BLaER1 (cell line): ENCODE measurements at regions not wholly inside any gene's neighbourhood (a gene's known extent, or its start where the extent isn't known, plus 50 kb on each side); places are given as distances from the start of the nearest gene placed in this dataset.
"Not testable (repeated sequence)": the region's sequence is repeated elsewhere in the genome, so short reads cannot be mapped to it uniquely, and the experiment has no call there.

Source experiments
- H3K27ac ChIP-seq: shearing (Covaris generic); formaldehyde crosslinking; 2 replicates; pipeline ENCODE4 v1.8.1; 2022
- H3K27me3 ChIP-seq: shearing (Covaris generic); formaldehyde crosslinking; 2 replicates; pipeline ENCODE4 v1.8.1; 2022
- H3K36me3 ChIP-seq: shearing (Covaris generic); formaldehyde crosslinking; 2 replicates; pipeline ENCODE4 v1.8.1; 2022
- H3K4me1 ChIP-seq: shearing (Covaris generic); formaldehyde crosslinking; 2 replicates; pipeline ENCODE4 v1.8.1; 2022
- H3K4me2 ChIP-seq: shearing (Covaris generic); formaldehyde crosslinking; 2 replicates; pipeline ENCODE4 v1.8.1; 2022
- H3K4me3 ChIP-seq: shearing (Covaris generic); formaldehyde crosslinking; 2 replicates; pipeline ENCODE4 v1.8.1; 2022
- H3K9ac ChIP-seq: shearing (Covaris generic); formaldehyde crosslinking; 2 replicates; pipeline ENCODE4 v1.8.1; 2022
- H3K9me3 ChIP-seq: shearing (Covaris generic); formaldehyde crosslinking; 2 replicates; pipeline ENCODE4 v1.8.1; 2022
- H4K20me1 ChIP-seq: shearing (Covaris generic); formaldehyde crosslinking; 2 replicates; pipeline ENCODE4 v1.8.1; 2022
- Cebpa-rat ChIP-seq: shearing (Covaris generic); IDR thresholded peaks from 2 replicates; pipeline ENCODE4 v1.8.1; 2022

- Histone ChIP-seq H3K4me2 (no peak overlapping the region), H3K4me1 (no peaks in the 10 kb centered on the region), H3K9me3 (no peaks in the 10 kb centered on the region), H4K20me1 (no peaks in the 10 kb centered on the region), H3K27me3 (no peaks in the 10 kb centered on the region), H3K9ac (no peak overlapping the region), H3K36me3 (no peaks in the 10 kb centered on the region), H3K27ac (no peak overlapping the region), H3K4me3 (no peak overlapping the region)
- TF ChIP-seq Cebpa-rat: no peak
These were observed 108.6 kb downstream of the ZMAT1 start for GRCh38 chrX:101823236-101823635.

- not testable (repeated sequence) for H4K20me1 ChIP-seq
These were observed 114.1 kb downstream of the ZMAT1 start for GRCh38 chrX:101817739-101818138.

GRCh38 chrX:101813200-101813599 lies 118.6 kb downstream of the ZMAT1 start:
- Histone ChIP-seq H3K4me3 (no peak overlapping the region), H3K27ac (no peak overlapping the region)
- no peak for TF ChIP-seq Cebpa-rat

More at GRCh38 chrX:101817739-101818138, 114.1 kb downstream of the ZMAT1 start:
- not testable (repeated sequence) for H3K4me1 ChIP-seq, H3K27me3 ChIP-seq, H3K4me2 ChIP-seq, H3K9ac ChIP-seq, H3K27ac ChIP-seq, H3K36me3 ChIP-seq, H3K4me3 ChIP-seq
- H3K9me3 ChIP-seq: peaks cover 22% of the 10 kb centered on the region

GRCh38 chrX:101803451-101803850 lies 128.4 kb downstream of the ZMAT1 start:
- no peak overlapping the region for H3K9ac ChIP-seq
- no peaks in the 10 kb centered on the region for H3K9me3 ChIP-seq
- no peak overlapping the region for H3K4me3 ChIP-seq
- no peak overlapping the region for H3K27ac ChIP-seq
- no peak for TF ChIP-seq Cebpa-rat
- H3K36me3 ChIP-seq: no peaks in the 10 kb centered on the region
- H3K4me1 ChIP-seq: no peaks in the 10 kb centered on the region
- no peak overlapping the region for H3K4me2 ChIP-seq
- H4K20me1 ChIP-seq: no peaks in the 10 kb centered on the region
- H3K27me3 ChIP-seq: no peaks in the 10 kb centered on the region

More at GRCh38 chrX:101813200-101813599, 118.6 kb downstream of the ZMAT1 start:
- H4K20me1 ChIP-seq: no peaks in the 10 kb centered on the region
- H3K4me2 ChIP-seq: no peak overlapping the region
- no peak overlapping the region for H3K9ac ChIP-seq
- H3K36me3 ChIP-seq: no peaks in the 10 kb centered on the region
- no peaks in the 10 kb centered on the region for H3K27me3 ChIP-seq
- H3K4me1 ChIP-seq: no peaks in the 10 kb centered on the region
- peaks cover 30% of the 10 kb centered on the region for H3K9me3 ChIP-seq

GRCh38 chrX:101799387-101799786 lies 132.4 kb downstream of the ZMAT1 start:
- Histone ChIP-seq H3K4me3 (no peak overlapping the region), H4K20me1 (no peaks in the 10 kb centered on the region), H3K9me3 (no peaks in the 10 kb centered on the region), H3K36me3 (no peaks in the 10 kb centered on the region), H3K27me3 (no peaks in the 10 kb centered on the region), H3K4me2 (peak overlapping the region; percentile 32; the same call in 1 of the 2 replicates), H3K9ac (no peak overlapping the region), H3K27ac (no peak overlapping the region), H3K4me1 (no peaks in the 10 kb centered on the region)
- no peak for TF ChIP-seq Cebpa-rat

GRCh38 chrX:101787934-101788333 lies 128.3 kb upstream of the ARMCX2 start:
- no peaks in the 10 kb centered on the region for H4K20me1 ChIP-seq
- H3K36me3 ChIP-seq: no peaks in the 10 kb centered on the region
- H3K4me1 ChIP-seq: no peaks in the 10 kb centered on the region
- no peak overlapping the region for H3K9ac ChIP-seq
- no peak for TF ChIP-seq Cebpa-rat
- H3K4me3 ChIP-seq: no peak overlapping the region
- no peak overlapping the region for H3K27ac ChIP-seq
- no peak overlapping the region for H3K4me2 ChIP-seq
- H3K9me3 ChIP-seq: no peaks in the 10 kb centered on the region
- H3K27me3 ChIP-seq: no peaks in the 10 kb centered on the region

- H3K4me1 ChIP-seq: no peaks in the 10 kb centered on the region
- H4K20me1 ChIP-seq: no peaks in the 10 kb centered on the region
- no peaks in the 10 kb centered on the region for H3K9me3 ChIP-seq
- no peak overlapping the region for H3K27ac ChIP-seq
- no peak for TF ChIP-seq Cebpa-rat
- H3K4me3 ChIP-seq: no peak overlapping the region
- H3K4me2 ChIP-seq: no peak overlapping the region
- H3K27me3 ChIP-seq: no peaks in the 10 kb centered on the region
- H3K9ac ChIP-seq: no peak overlapping the region
- no peaks in the 10 kb centered on the region for H3K36me3 ChIP-seq
These were observed 125.5 kb upstream of the ARMCX2 start for GRCh38 chrX:101785142-101785541.

- not testable (repeated sequence) for H3K9me3 ChIP-seq, H3K27me3 ChIP-seq, H3K4me2 ChIP-seq, H4K20me1 ChIP-seq, H3K36me3 ChIP-seq, H3K4me3 ChIP-seq, H3K4me1 ChIP-seq, H3K9ac ChIP-seq, H3K27ac ChIP-seq
These were observed 120.8 kb upstream of the ARMCX2 start for GRCh38 chrX:101780421-101780820.

GRCh38 chrX:101774340-101774739 lies 114.7 kb upstream of the ARMCX2 start:
- H3K36me3 ChIP-seq: no peaks in the 10 kb centered on the region
- H3K4me2 ChIP-seq: no peak overlapping the region
- TF ChIP-seq Cebpa-rat: no peak
- H4K20me1 ChIP-seq: no peaks in the 10 kb centered on the region
- H3K4me1 ChIP-seq: no peaks in the 10 kb centered on the region
- H3K9ac ChIP-seq: no peak overlapping the region
- no peaks in the 10 kb centered on the region for H3K9me3 ChIP-seq
- no peaks in the 10 kb centered on the region for H3K27me3 ChIP-seq
- no peak overlapping the region for H3K4me3 ChIP-seq
- H3K27ac ChIP-seq: no peak overlapping the region

- no peak overlapping the region for H3K9ac ChIP-seq
- no peaks in the 10 kb centered on the region for H4K20me1 ChIP-seq
- no peak overlapping the region for H3K4me3 ChIP-seq
- H3K27ac ChIP-seq: no peak overlapping the region
- H3K27me3 ChIP-seq: no peaks in the 10 kb centered on the region
- H3K36me3 ChIP-seq: no peaks in the 10 kb centered on the region
- H3K9me3 ChIP-seq: no peaks in the 10 kb centered on the region
- no peaks in the 10 kb centered on the region for H3K4me1 ChIP-seq
- no peak overlapping the region for H3K4me2 ChIP-seq
- no peak for TF ChIP-seq Cebpa-rat
These were observed 104.9 kb upstream of the ARMCX2 start for GRCh38 chrX:101764538-101764937.

GRCh38 chrX:101759000-101759399 lies 99.3 kb upstream of the ARMCX2 start:
- no peak for TF ChIP-seq Cebpa-rat
- Histone ChIP-seq H3K36me3 (no peaks in the 10 kb centered on the region), H3K9me3 (no peaks in the 10 kb centered on the region), H3K4me2 (no peak overlapping the region), H3K27ac (no peak overlapping the region), H3K4me1 (no peaks in the 10 kb centered on the region), H3K4me3 (no peak overlapping the region), H3K27me3 (no peaks in the 10 kb centered on the region), H4K20me1 (no peaks in the 10 kb centered on the region), H3K9ac (no peak overlapping the region)
